ENCODE measurements at regions not wholly inside any gene's neighbourhood (a gene's known extent, or its start where the extent isn't known, plus 50 kb on each side); places are given as distances from the start of the nearest gene placed in this dataset.

DNA sequence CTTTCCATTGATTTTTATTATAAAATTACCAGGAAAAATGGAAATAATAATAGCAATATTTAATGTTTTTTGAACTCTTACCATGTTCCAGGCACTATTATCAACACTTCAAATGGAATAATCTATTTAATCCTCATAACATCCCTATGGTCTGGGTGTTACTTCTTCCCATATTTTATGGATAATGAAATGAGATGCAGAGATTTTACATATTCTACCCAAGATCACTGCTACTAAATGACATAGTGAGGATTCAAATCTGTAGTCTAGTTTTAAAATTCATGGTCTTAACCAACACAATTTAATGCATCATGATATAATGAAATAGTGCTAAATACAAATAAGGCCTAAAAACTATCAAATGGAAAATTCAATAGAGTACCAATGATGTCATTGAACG lies 70.4 kb upstream of the COL3A1 start:
- no peak for TF ChIP-seq CTCF (IDR thresholded peaks at IDR 0.05)
- TF ChIP-seq POLR2A (IDR thresholded peaks at IDR 0.05) = no peak
